DMS114 treated with DMSO at 0.1 percent for 48 hours (cell line): ENCODE measurements at regions not wholly inside any gene's neighbourhood (a gene's known extent, or its start where the extent isn't known, plus 50 kb on each side); places are given as distances from the start of the nearest gene placed in this dataset.
"Not testable (repeated sequence)": the region's sequence is repeated elsewhere in the genome, so short reads cannot be mapped to it uniquely, and the experiment has no call there.

Experiments used
- DNase-seq: peaks from one replicate; lab custom pipeline; 2025; ENCODE audit not compliant: unreplicated experiment; lab: John Stamatoyannopoulos, UW

DNA sequence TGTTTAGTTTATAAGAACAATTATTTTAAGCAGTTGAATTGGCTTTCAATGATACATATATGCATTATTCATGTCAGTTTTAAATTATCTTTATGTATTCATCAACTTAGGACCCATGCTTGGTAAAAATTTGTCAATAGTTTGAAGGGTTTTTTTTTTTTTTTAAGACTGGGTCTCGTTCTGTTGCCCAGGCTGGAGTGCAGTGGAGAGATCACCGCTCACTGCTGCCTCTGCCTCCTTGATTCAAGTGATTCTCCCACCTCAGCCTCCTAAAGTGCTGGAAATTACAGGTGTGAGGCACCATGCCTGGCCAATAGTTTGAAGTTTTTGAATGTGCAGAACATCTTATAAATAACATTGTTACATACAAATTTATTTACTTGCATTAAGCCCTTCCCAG is 1671.0 kb upstream of the B3GALT2 start:
- DNase-seq = no peak

DNA sequence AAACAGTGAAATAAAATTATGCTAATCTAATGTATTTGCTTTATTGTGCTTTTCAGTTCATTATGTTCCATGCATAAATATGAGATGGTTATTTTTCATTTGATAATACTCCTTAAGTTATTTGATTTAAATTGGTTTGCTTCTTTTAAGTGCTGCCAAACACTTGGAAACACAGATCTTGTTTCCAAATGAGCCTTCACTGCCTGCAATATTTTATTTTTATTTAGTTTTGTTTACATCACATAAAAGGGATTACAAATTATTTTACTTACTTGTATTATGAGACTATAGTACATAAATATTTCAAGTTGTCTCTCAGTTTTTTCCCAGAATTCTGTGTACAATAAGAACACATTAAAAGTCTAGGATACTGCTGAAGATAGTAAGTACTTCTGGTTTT is 1662.4 kb upstream of the B3GALT2 start:
- DNase-seq = no peak

DNA sequence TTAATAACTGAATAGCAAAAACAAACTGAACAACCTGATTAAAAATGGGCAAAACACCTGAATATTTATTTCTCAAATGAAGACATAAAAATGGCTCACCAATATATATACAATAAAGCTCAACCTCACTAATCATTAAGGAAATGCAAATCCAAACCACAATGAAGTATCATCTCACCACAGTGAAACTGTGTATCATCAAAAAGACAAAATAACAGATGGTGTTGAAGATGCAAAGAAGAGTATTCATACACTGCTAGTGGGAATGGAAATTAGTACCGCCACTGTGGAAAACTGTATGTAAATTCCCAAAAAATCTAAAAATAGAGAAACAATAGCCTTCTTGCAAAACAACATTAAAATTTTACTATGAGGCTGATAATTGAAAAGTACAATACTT is 1660.1 kb upstream of the B3GALT2 start:
- DNase-seq = no peak

DNA sequence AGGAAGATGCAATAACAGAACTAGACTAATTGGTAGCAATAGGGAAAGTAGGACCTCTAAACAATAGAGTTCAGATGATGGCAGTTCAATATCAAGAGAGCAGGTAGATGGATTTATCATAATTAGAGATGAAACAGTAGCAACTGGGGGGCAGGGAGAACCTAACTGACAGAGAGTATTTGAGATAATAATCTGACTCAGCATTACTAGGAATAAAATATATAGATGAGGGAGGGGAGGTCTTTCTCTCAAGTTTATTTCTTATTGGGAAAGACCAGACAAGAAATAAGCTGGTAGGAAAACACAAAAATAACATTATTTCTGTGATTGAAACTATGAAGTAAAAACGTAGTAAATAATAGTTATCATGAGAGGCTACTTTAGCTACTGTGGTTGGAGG is 1656.7 kb upstream of the B3GALT2 start:
- DNase-seq = no peak

DNA sequence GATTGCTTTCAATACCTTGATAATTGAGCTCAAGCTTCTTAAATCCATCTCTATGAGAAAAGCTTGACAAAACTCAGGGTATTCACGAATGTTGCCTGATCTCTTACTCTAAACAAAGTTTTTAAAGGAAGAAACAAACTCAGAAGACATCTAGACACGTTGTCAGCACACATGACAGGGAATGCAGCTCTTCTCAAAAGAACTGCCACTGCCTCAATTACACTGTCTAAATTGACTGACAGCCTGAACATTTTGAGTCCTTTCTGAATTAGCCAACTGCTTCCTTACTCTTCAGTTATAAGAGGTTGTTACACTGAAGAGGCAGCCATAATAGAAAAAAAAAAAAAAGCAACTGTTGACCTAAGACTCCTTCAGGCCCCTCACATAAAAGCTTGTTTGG is 1646.7 kb upstream of the B3GALT2 start:
- no peak for DNase-seq

DNA sequence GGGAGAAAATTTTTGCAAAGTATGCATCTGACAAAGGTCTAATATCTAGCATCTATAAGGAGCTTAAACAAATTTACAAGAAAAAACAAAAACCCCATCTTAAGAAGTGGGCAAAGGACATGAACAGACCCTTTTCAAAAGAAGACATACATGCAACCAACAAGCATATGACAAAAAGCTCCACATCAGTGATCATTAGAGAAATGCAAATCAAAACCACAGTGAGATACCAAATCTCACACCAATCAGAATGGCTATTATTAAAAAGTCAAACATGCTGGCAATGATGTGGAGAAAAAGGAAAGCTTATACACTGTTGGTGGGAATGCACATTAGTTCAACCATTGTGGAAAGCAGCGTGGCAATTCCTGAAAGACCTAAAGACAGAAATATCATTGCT is 1645.2 kb upstream of the B3GALT2 start:
- not testable (repeated sequence) for DNase-seq

DNA sequence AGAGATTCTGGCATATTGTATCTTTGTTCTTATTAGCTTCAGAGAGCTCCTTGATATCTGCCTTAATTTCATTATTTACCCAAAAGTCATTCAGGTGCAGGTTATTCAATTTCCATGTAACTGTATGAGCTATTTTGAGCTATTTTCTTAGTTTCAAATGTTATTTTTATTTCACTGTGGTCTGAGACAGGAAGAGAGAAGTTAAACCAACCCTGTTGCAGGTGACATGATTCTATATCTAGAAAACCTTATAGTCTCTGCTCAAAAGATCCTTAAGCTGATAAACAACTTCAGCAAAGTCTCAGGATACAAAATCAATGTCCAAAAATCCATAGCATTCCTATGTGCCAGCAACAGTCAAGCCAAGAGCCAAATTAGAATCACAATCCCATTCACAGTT is 1644.0 kb upstream of the B3GALT2 start:
- no peak for DNase-seq

DNA sequence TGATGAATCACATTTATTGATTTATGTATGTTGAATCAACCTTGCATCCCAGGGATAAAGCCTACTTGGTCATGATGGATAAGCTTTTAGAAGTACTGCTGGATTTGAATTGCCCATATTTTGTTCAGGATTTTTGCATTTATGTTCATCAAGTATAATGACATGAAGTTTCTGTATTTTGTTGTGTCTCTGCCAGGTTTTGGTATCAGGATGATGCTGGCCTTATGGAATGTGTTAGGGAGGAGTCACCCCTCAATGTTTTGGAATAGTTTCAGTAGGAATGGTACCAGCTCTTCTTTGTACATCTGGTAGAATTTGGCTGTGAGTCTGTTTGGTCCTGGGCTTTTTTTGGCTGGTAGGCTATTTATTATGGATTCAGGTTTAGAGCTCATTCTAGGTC is 1643.1 kb upstream of the B3GALT2 start:
- DNase-seq = no peak

DNA sequence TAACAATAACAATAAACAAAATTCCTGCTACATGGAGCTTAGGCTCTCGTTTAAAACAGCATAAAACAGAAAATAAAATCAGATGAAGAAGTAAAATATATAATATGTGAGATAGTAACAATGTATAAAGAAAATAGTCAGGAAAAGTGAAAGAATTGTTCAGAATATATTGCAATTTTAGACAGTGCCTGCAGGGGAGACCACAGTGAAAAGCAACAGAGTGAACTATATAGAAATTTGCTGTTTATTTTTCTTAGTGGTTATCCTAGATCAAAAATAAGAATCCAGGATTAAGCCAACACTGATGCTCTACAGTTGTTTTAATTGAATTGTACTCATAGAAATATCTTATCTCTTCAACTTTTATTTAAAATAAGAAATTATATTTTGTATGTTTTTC is 1639.0 kb upstream of the B3GALT2 start:
- DNase-seq = no peak

DNA sequence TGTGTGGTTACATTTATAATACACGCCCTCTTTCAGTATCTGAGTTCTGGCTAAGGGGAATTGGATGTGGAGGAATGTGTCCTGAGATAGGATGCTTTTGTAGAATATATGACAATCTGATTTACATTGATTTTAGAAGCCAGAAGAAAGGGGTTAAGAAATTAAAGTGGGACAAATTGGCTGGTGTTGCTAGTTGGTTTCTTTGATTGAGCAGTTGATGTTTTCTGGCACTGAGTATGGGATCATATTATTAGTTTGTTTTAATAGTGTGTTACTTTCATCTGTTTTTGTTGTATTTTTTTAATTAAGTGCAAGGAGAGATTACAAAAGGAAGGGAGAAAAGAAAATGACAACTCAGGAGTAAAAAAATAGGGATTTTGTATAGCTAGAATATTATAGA is 1634.7 kb upstream of the B3GALT2 start:
- no peak for DNase-seq

DNA sequence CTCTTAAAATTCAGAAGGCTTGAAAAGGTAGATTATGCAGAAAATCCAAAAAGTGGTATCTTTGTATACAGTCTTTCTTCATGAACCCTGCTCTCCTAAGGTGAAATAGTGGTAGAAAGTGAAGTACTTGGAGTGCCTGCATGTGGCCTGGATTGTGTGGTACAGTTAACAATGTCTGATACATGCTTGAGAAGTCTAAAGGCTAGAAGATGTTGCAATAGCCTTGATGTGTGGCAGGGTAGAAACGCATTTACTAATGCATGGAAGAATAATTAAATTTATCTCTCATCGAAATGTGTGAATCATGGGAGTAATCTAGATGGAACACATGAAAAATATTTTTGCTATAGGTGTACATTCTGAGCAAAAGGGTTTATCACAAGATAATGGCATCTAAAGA is 1632.3 kb upstream of the B3GALT2 start:
- DNase-seq = no peak

DNA sequence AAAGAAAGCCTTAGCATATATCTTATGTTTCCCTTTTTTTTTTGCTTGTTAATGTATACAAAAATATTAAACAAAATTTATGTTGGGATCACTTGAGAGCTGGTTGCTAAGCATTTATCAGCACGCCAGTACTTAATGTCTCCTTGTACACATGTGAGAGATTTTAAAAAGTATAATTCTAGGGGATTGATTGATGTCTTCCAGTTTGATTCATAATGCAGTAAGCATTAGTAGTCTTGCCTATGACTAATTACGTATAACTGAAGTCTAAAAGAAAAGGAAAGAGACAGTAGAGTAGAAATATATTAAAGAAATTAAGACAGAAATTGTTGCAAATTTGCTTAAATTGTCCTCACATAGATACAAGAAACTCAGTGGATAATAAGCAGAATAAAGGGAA is 1630.4 kb upstream of the B3GALT2 start:
- no peak for DNase-seq

DNA sequence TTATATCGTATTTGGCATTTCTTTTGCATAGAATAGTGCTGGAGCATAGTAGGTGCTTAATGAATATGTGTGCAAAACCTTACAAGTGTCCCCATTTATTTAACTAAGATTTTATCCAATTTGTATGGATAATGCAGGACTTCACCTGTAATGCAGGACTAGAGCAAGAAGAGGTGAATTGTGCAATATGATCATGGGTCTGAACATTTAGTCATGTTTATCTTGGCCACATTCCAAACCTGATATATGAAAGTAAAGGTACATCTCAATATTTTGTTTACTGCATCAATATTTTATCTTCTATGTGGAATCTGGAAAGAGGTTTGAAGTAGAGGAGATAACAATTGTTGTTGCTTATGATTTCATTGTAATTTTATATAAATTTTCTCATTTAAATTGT is 1626.7 kb upstream of the B3GALT2 start:
- no peak for DNase-seq

DNA sequence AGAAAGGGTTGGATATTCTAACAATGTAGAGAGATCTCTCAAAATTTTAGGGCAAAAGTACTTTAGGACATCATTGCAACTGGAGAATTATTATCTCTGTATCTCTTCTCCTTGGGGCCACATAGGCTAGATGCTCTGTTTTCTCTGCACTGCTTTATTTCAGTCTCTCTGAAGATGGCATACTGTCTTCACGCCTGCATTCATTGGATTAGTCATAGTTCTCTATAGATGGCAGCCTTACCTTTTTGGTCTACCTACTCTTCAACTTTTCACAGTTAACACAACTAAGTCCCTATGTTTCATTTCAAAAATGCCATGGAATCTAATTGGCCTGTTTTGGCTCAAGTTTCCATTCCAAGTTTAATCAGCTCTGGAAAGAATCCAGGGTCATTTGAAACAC is 1623.3 kb upstream of the B3GALT2 start:
- no peak for DNase-seq

DNA sequence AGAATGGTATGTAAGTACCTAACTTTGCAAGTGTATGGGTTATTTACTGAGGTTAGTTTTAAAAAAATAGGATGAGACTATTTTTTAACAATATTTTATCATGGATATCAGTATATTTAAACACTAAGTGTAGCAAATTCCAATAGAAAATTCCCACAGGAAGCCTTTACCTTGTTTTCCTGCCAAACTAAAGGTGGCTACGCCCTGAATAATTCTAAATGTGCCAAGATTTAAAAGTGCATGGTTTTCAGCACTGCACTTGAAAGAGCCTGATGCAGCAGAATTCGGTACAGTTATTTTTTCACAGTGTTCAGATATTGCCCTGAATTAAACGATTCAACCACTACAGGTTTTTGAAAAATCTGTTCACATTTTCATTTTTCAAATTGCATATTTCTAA is 1622.8 kb upstream of the B3GALT2 start:
- DNase-seq = no peak

DNA sequence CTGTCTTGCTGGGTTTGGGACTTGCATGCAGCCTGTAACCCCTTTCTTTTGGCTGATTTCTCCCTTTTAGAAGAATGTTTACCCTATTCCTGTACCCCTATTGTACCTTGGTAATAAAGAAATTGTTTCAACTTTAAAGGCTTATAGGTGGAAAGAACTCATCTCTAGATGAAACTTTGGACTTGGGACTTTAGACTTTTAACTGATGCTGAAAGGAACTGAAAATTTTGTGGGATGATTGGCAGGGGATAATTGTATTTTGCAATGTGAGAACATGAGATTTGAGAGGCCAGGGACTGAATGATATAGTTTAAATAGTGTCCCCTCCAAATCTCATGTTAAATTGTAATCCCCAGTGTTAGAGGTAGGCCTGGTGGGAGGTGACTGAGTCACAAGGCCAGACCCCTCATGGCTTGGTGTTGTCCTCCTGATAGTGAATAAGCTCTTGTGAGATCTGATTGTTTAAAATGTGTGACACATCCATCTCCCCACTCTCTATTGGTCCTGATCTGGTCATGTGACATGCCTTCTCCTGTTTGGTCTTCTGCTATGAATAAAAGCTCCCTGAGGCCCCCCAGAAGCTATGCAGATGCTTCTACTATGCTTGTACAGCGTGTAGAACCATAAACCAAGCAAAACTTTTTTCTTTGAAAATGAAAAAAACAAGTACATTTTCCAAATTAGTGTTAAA is 1621.3 kb upstream of the B3GALT2 start:
- DNase-seq = no peak

DNA sequence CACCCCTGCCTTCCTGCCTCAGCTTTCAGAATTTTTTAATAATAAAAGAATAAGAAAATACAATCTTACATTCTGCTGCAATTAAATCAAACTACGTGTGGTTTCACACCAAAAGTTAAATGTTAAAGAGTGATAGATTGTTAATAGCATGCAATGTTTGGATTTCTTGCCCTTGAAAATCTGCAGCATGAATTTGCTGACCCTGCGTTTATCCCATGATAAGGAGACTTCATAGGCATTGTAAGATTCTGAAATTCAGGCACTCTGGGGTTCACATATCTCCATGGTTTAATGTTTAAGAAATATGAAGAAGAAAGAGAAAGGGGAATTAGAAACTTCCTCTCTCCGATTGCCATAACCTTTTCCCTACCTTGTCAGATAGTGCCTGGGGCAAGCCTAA is 1616.2 kb upstream of the B3GALT2 start:
- no peak for DNase-seq

DNA sequence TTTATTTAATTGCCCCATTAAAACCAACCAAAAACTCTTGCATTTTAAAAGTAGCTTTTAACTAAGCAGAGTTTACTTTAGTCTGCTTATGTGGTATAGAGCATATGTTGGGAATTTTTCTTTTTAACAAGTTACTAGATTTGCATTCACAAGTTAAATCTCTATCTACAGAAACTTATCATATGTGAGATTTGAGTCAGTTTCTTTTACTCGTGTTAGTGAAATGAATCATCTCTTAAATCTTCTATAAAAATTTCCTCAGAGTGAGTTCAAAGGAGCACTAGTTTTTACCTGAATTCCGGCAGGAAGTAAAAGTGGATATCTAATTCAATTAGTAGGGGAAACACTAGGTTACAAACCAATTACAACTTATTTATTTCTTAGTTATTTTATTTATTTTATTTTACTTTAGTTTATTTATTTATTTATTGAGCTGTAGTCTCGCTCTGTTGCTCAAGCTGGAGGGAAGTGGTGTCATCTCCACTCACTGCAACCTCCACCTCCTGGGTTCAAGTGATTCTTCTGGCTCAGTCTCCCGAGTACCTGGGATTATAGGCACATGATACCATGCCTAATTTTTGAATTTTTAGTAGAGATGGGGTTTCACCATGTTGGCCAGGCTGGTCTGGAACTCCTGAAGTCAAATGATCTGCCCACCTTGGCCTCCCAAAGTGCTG is 1609.6 kb upstream of the B3GALT2 start:
- no peak for DNase-seq

DNA sequence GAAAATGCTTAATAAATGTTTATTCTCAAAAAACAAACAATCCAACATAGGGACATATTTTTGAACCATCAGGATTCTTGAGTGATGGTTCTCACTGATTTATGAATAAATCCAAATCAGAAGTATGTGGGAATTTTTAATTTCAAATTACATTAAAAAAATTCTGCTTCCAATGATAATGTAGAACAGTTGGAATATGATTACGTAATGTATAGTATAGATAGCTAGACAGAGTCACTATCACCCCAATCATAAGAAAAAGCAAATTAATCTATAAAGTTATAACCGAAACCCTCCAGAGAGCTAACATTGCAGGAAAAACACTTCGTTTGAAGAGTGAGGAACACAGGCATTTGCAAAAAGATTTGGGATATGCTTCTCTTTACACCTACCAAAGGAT is 1600.6 kb upstream of the B3GALT2 start:
- DNase-seq = no peak

DNA sequence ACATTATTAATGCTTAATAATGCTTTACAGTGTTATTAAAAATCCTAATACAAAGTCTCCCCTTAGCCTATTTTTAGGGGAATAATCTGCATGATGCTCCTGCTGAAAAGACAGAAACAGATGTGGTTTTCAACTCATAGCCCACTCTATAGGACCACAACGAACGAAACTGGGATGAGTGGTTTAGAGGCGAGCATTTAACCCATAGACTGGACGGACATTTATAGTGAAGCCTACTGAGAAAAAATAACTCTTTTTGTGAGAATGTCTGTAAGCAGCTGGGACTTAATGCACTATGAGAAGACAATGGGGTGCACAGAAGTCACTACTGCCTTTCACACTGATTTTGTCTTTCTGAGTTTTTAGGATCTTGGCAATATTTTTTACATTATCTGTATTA is 1599.6 kb upstream of the B3GALT2 start:
- DNase-seq = no peak

DNA sequence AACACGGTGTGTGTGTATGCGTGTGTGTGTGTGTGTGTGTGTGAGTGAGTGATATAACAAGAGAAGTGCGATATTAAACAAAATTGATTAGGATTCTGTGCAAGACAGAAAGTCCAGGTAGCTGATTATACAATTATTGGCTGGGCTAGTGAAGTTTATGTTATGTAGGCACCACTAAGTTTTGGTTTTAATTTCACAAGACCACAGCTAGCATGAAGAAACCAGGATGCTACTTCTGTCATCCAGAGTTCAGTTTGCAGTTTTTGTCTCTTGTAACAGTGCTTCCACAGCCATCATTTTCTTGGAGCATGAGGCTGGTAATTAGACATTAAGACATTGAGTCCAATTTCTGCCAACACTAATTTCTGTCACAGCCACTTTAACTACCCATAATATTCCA is 1590.2 kb upstream of the B3GALT2 start:
- DNase-seq = no peak

DNA sequence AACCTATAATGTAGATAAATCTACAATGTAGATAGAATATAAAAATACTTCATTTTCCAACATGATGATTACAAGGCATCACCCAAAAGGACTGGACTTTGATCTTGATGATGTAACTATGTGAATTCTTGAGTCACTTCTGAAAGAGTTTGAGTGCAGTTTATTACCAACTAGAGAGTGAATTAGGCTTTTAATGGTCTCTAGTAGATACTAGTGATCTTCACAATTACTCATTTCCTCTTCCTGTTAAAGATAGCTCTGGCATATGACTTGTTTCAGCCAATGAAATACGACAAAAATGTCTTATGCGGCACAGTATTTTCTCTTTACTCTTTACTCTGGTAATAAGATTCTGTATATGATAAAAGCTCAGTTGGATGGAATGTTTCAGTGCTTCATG is 1588.1 kb upstream of the B3GALT2 start:
- DNase-seq = no peak
